GM12864 (cell line): ENCODE measurements at regions not wholly inside any gene's neighbourhood (a gene's known extent, or its start where the extent isn't known, plus 50 kb on each side); places are given as distances from the start of the nearest gene placed in this dataset.

ENCODE experiments used
- DNase-seq: peaks from one replicate; pipeline ENCODE4 v3.0.0-alpha.2; 2011; ENCODE audit warnings: low read depth
- H3K4me3 ChIP-seq: 2 replicates; pipeline ENCODE4 v1.5.1; 2011; ENCODE audit warnings: mild to moderate bottlenecking, low read depth, low read length, control low read depth
- TF ChIP-seq, protein P1 (sequence below): IDR thresholded peaks from 2 replicates; pipeline ENCODE4 v1.5.1; 2011; ENCODE audit warnings: low read depth, mild to moderate bottlenecking, moderate library complexity, low read length, control low read depth, inconsistent platforms; ENCODE audit errors: missing control alignments

DNA sequence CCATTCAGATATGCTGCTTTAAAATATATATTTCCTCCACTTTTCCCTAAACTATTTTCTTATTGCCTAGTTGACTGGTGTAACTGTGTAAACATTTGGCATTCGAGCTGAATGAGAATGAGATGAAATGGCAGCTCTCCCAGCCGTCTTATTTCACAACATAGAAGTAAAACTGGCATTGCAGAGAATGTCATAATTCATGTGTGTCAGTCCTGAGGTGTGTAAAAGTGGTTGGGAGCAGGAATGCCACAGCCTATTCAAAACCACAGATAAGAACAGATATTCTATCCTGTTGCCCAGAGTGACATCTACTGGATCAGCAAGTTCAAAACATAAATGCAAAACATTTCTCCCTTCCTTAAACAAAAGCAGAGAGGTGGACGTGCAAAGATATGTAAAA, 565.5 kb upstream of the CHAC2 start:
- DNase-seq, result no peak
- TF ChIP-seq, protein P1, sequence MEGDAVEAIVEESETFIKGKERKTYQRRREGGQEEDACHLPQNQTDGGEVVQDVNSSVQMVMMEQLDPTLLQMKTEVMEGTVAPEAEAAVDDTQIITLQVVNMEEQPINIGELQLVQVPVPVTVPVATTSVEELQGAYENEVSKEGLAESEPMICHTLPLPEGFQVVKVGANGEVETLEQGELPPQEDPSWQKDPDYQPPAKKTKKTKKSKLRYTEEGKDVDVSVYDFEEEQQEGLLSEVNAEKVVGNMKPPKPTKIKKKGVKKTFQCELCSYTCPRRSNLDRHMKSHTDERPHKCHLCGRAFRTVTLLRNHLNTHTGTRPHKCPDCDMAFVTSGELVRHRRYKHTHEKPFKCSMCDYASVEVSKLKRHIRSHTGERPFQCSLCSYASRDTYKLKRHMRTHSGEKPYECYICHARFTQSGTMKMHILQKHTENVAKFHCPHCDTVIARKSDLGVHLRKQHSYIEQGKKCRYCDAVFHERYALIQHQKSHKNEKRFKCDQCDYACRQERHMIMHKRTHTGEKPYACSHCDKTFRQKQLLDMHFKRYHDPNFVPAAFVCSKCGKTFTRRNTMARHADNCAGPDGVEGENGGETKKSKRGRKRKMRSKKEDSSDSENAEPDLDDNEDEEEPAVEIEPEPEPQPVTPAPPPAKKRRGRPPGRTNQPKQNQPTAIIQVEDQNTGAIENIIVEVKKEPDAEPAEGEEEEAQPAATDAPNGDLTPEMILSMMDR, result no peak
- no peak overlapping the region for H3K4me3 ChIP-seq

DNA sequence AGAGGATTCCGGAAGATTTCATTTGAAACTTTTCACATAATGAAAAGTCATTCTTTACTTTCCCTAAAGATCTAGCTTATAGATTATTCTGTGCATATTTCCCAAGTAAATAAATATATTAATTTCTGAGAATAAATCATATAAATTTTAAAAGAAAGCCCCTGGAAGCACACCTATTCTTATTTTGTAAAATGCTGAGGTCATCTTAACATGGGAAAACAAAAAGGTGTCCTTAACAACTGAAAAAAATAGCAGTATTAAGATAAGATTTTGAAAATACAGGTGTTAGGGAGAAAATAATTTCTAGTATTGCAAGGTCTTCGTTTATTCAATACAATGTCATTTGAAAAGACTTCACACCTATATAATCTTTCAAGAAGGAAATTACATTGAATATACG, 567.5 kb upstream of the CHAC2 start:
- TF ChIP-seq, protein P1, result no peak
- H3K4me3 ChIP-seq, result no peak overlapping the region
- no peak for DNase-seq

DNA sequence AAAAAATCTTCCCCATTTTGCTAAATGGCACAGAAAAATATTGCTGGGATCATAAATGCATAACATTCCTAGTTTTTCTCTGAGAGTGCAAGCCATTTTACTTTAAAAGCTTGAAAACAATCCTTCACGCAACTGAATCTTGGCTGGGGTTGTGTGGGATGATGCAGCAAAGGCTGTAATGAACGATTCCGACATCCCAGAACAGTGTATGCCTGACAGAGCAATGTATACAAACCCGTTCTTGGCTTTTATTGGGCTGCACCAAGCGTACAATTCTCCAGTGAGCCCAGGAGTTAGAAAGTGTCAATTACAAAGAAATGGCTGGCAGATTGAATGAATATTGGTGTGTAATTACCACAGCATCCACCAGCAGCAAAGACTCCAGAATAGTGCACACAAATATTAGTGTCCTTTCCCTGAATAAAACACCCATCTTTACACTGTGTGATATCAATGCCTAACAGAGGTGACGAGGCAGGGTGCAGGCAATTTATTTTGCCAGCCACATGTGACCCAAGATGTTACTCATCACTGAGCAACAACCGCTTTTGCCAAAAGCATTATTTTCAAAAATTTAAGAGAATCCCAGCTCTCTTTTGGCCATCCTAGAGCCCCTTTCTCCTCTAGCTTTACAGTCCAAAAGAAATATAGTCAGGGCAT, 578.6 kb upstream of the CHAC2 start:
- TF ChIP-seq, protein P1, result no peak
- no peak overlapping the region for H3K4me3 ChIP-seq
- DNase-seq, result no peak

DNA sequence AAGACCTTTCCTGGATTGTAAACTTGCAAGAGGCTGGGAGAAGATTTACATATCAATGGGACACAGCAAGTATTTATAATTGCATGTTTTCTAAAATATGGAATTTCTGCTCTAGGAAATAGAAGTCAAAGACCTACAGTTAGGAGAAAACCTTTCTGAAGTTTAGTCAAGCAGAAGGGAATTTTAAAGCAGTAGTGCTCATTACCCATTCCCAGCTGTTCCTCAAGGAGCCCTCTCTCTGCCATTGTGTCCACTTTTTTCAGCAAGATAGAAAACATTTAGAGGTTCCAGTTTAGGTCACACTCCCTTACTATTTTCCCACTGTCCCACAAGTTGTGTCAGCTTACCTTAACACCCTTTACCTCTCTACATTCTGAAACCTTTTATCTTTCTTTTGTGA, 584.0 kb upstream of the CHAC2 start:
- TF ChIP-seq, protein P1, result no peak
- no peak for DNase-seq
- H3K4me3 ChIP-seq, result no peak overlapping the region

DNA sequence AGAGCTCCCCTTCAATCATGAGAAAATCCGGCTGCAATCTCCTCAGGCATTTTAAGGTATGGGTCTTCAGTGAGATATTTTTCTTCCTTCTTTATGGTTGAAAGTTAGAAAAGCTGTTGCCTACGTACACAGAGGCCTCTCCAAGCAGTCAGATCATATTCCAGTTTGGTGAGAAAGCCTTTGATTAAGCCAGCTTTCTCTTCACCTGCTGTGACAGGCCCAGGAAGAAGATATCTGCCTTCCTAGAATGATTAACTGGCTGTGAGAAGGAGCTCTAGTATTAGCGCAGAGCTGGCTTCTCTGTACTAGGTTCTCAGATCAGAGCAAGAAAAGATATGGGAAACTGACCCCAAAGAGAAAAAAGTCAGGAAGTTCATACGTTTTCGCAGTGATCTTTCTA, 585.0 kb upstream of the CHAC2 start:
- TF ChIP-seq, protein P1, result no peak
- no peak overlapping the region for H3K4me3 ChIP-seq
- no peak for DNase-seq

DNA sequence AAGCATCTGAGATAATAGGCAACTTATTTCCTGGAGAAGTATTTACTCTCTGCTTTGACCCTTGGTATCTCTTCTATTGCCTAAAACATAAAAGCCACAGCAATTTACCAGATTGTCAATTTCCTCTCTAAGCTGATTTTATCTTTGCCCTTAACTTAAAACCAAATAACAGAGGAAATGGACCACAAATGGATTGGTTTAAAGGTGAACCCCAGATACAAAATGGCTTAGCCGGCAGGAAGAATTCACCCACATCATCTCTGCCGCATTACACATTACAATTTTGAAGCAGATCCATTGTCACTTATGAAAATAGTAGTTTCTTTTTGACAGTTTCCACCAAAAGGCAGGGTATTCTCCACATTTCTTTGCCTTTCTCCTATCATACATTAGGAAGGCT, 585.8 kb upstream of the CHAC2 start:
- DNase-seq, result no peak
- TF ChIP-seq, protein P1, result no peak
- no peak overlapping the region for H3K4me3 ChIP-seq

DNA sequence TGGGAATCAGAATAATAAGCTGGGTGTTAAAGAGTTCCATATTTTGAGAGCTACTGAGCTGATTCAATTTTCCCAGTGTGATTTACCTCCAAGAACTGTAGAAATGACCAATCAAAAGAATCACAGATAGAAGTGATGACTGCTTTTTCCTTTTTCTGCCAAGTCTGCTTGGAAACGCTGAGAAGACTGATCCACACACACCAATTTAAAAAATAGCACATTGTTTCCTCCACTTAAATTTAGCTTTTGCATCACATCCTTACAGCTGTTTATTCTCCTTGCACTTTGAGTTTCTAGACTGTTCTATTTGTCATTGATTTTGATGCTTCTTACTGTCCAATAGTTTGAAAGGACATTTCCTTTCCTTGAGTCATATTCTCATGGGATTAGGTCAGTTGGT, 590.3 kb upstream of the CHAC2 start:
- DNase-seq, result no peak
- TF ChIP-seq, protein P1, result no peak
- no peak overlapping the region for H3K4me3 ChIP-seq
